Loucy (cell line): ENCODE measurements at regions not wholly inside any gene's neighbourhood (a gene's known extent, or its start where the extent isn't known, plus 50 kb on each side); places are given as distances from the start of the nearest gene placed in this dataset.

Experiments
- CTCF ChIP-seq: fragments of 200-600 bp; sonication (generic); conservative IDR thresholded peaks from 2 replicates; pipeline ENCODE4 v1.5.1; 2014; ENCODE audit warnings: mild to moderate bottlenecking, antibody characterized with exemption, low read length
- EZH2phosphoT487 ChIP-seq: fragments of 200-600 bp; IDR thresholded peaks from 2 replicates; pipeline ENCODE4 v1.6.1; 2018; ENCODE audit warnings: antibody characterized with exemption, mild to moderate bottlenecking, moderate library complexity, borderline replicate concordance

GRCh38 chr2:198337368-198337767 is 533.0 kb downstream of the PLCL1 start:
- no peak for TF ChIP-seq CTCF
- TF ChIP-seq EZH2phosphoT487: no peak
